ENCODE measurements at regions not wholly inside any gene's neighbourhood (a gene's known extent, or its start where the extent isn't known, plus 50 kb on each side); places are given as distances from the start of the nearest gene placed in this dataset.

- no peak for TF ChIP-seq POLR2A (IDR thresholded peaks at IDR 0.05)
- no peak for TF ChIP-seq CTCF (IDR thresholded peaks at IDR 0.05)
These were observed 322.5 kb downstream of the C16orf95 start for GRCh38 chr16:86994651-86995171.

Measured in vagina (tissue), 2 donors.